DND-41 (cell line): ENCODE measurements at regions not wholly inside any gene's neighbourhood (a gene's known extent, or its start where the extent isn't known, plus 50 kb on each side); places are given as distances from the start of the nearest gene placed in this dataset.

ENCODE experiments used
- ATAC-seq: fragments of 200-7000 bp; cut with Tn5 transposase; 3 replicates; pipeline ENCODE4 v1.9.1; 2021; ENCODE audit warnings: low read depth; ENCODE audit not compliant: insufficient read depth
- DNase-seq: peaks from one replicate; pipeline ENCODE4 v3.0.0-alpha.2; 2020
- H2AFZ ChIP-seq: 2 replicates; pipeline ENCODE4 v1.6.0; 2012; ENCODE audit warnings: low read depth, low read length
- H3K27ac ChIP-seq: 2 replicates; pipeline ENCODE4 v1.5.1; 2012; ENCODE audit warnings: low read length, inconsistent platforms
- H3K27me3 ChIP-seq: fragments of 200-600 bp; sonication (generic); 2 replicates; pipeline ENCODE4 v1.6.0; 2012; ENCODE audit warnings: low read length, mild to moderate bottlenecking, inconsistent platforms; ENCODE audit not compliant: insufficient read depth, poor library complexity
- H3K36me3 ChIP-seq: 2 replicates; pipeline ENCODE4 v1.5.1; 2012; ENCODE audit warnings: low read length, inconsistent platforms; ENCODE audit not compliant: insufficient read depth
- H3K4me1 ChIP-seq: 2 replicates; pipeline ENCODE4 v1.5.1; 2012; ENCODE audit warnings: mild to moderate bottlenecking, low read length; ENCODE audit not compliant: insufficient read depth
- H3K4me2 ChIP-seq: 2 replicates; pipeline ENCODE4 v1.6.0; 2012; ENCODE audit warnings: mild to moderate bottlenecking, moderate library complexity, low read length, inconsistent platforms; ENCODE audit not compliant: insufficient read depth
- H3K4me3 ChIP-seq, 2 experiments: fragments of 200-600 bp in 1 of 2; shearing (Covaris generic) in 1 of 2; 2 replicates each; pipeline ENCODE4 v1.5.1; 2012 to 2016; ENCODE audit warnings: inconsistent platforms in 2 of 2, low read length in 2 of 2, mild to moderate bottlenecking in 2 of 2, low read depth in 1 of 2, moderate library complexity in 1 of 2
- H3K79me2 ChIP-seq: 2 replicates; pipeline ENCODE4 v1.6.0; 2012; ENCODE audit warnings: low read length, inconsistent platforms; ENCODE audit not compliant: insufficient read depth
- H3K9ac ChIP-seq: 2 replicates; pipeline ENCODE4 v1.6.0; 2012; ENCODE audit warnings: low read depth, mild to moderate bottlenecking, inconsistent platforms, low read length, moderate library complexity
- H3K9me3 ChIP-seq: 2 replicates; pipeline ENCODE4 v1.5.1; 2012; ENCODE audit warnings: low read length, moderate library complexity, mild to moderate bottlenecking, inconsistent platforms; ENCODE audit not compliant: insufficient read depth, severe bottlenecking
- H4K20me1 ChIP-seq: 2 replicates; pipeline ENCODE4 v1.6.0; 2012; ENCODE audit warnings: low read length; ENCODE audit not compliant: insufficient read depth
- CTCF ChIP-seq: IDR thresholded peaks from 2 replicates; pipeline ENCODE4 v1.5.1; 2012; ENCODE audit warnings: borderline replicate concordance, low read length, moderate library complexity, mild to moderate bottlenecking; ENCODE audit not compliant: poor library complexity, severe bottlenecking; ENCODE audit errors: extremely low read depth
- EZH2 ChIP-seq: IDR thresholded peaks from 3 replicates; pipeline ENCODE4 v1.6.1; 2012; ENCODE audit warnings: borderline replicate concordance, low read depth, mild to moderate bottlenecking, moderate library complexity, low read length, inconsistent platforms; ENCODE audit not compliant: severe bottlenecking

DNA sequence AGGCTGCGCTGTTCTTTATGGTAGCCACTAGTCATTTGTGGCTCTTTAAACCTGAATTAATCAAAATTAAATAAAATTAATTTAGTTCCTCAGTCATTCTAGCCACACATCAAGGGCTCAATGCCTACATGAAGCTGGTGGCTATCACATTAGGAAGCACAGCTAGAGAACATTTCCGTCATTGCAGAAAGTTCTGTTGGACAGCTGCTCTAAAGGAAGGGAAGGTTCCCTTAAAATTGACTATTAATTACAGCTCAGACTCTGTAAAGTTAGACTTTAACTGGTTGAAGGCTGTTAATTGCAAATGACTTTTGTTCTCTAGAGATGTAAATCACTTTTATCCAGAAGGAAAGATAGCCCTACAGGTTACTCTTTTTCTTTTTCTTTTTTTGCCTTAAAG, 202.7 kb upstream of the ADAMTS9 start:
- Histone ChIP-seq H3K4me1 (no peaks in the 10 kb centered on the region), H3K36me3 (no peaks in the 10 kb centered on the region), H3K9ac (no peak overlapping the region), H3K9me3 (no peaks in the 10 kb centered on the region), H3K27ac (no peak overlapping the region), H3K79me2 (no peaks in the 10 kb centered on the region), H4K20me1 (no peaks in the 10 kb centered on the region), H3K4me3 (no peak overlapping the region), H2AFZ (no peak overlapping the region), H3K27me3 (no peaks in the 10 kb centered on the region), H3K4me2 (no peak overlapping the region)
- DNase-seq = no peak
- TF ChIP-seq CTCF (no peak), EZH2 (no peak)
- ATAC-seq = no peak

GRCh38 chr3:64890006-64890405, 202.2 kb upstream of the ADAMTS9 start:
- no peaks in the 10 kb centered on the region for H3K27me3 ChIP-seq
- no peak overlapping the region for H3K9ac ChIP-seq
- H4K20me1 ChIP-seq = no peaks in the 10 kb centered on the region
- ATAC-seq (no peak), DNase-seq (no peak)
- no peaks in the 10 kb centered on the region for H3K4me1 ChIP-seq
- H3K4me2 ChIP-seq = no peak overlapping the region
- no peaks in the 10 kb centered on the region for H3K9me3 ChIP-seq
- H3K4me3 ChIP-seq = no peak overlapping the region
- no peak overlapping the region for H3K27ac ChIP-seq
- no peaks in the 10 kb centered on the region for H3K36me3 ChIP-seq
- H3K79me2 ChIP-seq = no peaks in the 10 kb centered on the region
- H2AFZ ChIP-seq = no peak overlapping the region
- no peak for TF ChIP-seq EZH2
- TF ChIP-seq CTCF = no peak

DNA sequence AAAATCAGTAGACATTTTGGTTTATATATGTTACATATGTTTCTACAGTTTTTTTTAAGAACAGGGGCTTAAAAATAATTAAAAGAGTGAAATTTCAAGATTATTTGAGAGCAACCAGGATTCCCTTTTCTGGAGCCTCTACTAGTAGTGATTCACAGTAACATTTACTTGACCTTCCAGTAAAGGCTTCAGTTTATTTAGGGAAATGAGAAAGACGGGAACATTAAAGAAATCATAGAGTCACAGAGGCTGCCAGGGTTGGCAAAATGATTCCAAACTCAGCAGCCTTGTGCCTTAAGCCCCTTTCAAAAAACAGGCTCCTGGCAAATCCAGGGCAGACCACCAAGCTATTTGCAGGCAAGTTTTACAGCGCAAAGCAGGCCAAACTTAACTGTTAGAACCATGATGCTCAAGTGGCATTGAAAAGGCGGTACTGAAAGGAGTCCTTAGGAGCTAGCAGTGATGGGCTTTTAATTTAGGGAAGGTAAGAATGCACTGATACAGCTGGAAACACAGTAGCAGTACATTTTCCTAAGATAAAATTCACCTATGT, 201.1 kb upstream of the ADAMTS9 start:
- no peak overlapping the region for H3K27ac ChIP-seq
- H3K27me3 ChIP-seq = no peaks in the 10 kb centered on the region
- H3K4me3 ChIP-seq = no peak overlapping the region
- no peak for TF ChIP-seq CTCF
- TF ChIP-seq EZH2 = no peak
- ATAC-seq (no peak), DNase-seq (no peak)
- no peak overlapping the region for H3K9ac ChIP-seq
- no peaks in the 10 kb centered on the region for H4K20me1 ChIP-seq
- no peak overlapping the region for H3K4me2 ChIP-seq
- H3K9me3 ChIP-seq = no peaks in the 10 kb centered on the region
- no peaks in the 10 kb centered on the region for H3K36me3 ChIP-seq
- no peak overlapping the region for H2AFZ ChIP-seq
- H3K4me1 ChIP-seq = no peaks in the 10 kb centered on the region
- no peaks in the 10 kb centered on the region for H3K79me2 ChIP-seq

DNA sequence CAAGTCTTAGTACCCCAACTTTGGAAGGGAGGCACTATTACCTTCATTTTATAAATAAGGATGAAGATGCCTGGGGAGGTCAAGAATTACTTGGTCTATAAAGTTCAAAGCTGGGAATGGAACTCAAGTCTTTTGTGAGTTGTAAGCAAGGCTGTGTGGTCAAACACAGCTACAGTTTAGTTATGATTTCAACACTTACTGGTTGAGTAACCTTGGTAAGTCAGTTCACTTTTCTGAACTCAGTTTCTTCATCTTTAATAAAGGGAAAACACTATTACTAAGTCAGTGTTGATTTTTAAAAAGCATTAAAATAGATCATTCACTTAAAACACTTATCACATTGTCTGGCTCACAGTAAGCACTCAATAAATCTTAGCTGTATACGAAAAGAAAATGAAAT, 200.4 kb upstream of the ADAMTS9 start:
- Histone ChIP-seq H3K27ac (no peak overlapping the region), H3K4me3 (no peak overlapping the region), H3K4me2 (no peak overlapping the region), H3K27me3 (no peaks in the 10 kb centered on the region), H4K20me1 (no peaks in the 10 kb centered on the region), H3K79me2 (no peaks in the 10 kb centered on the region), H3K4me1 (no peaks in the 10 kb centered on the region), H3K36me3 (no peaks in the 10 kb centered on the region), H2AFZ (no peak overlapping the region), H3K9me3 (no peaks in the 10 kb centered on the region), H3K9ac (no peak overlapping the region)
- TF ChIP-seq EZH2 (no peak), CTCF (no peak)
- ATAC-seq (no peak), DNase-seq (no peak)
